NCI-H526 (cell line): ENCODE measurements at regions not wholly inside any gene's neighbourhood (a gene's known extent, or its start where the extent isn't known, plus 50 kb on each side); places are given as distances from the start of the nearest gene placed in this dataset.

Experiments used
- DNase-seq, 2 experiments: peaks; one replicate each; lab custom pipeline; 2025; lab: John Stamatoyannopoulos, UW

GRCh38 chr1:67614511-67614934 lies 70.5 kb upstream of the GADD45A start:
- no peak for DNase-seq

- DNase-seq, result no peak
Measured at GRCh38 chr1:67615886-67616285, 69.1 kb upstream of the GADD45A start.

- DNase-seq, result no peak
Measured at GRCh38 chr1:67616394-67616985, 68.5 kb upstream of the GADD45A start.

GRCh38 chr1:67618285-67619018 lies 66.5 kb upstream of the GADD45A start:
- DNase-seq, result no peak

- DNase-seq, result no peak
Measured at GRCh38 chr1:67619080-67619479, 65.9 kb upstream of the GADD45A start.

- DNase-seq, result no peak
Measured at GRCh38 chr1:67623906-67624305, 61.1 kb upstream of the GADD45A start.

- DNase-seq, result no peak
Measured at GRCh38 chr1:67624680-67625079, 60.3 kb upstream of the GADD45A start.

- DNase-seq, result no peak
Measured at GRCh38 chr1:67626090-67626860, 58.7 kb upstream of the GADD45A start.

GRCh38 chr1:67626861-67627235 lies 58.2 kb upstream of the GADD45A start:
- no peak for DNase-seq

GRCh38 chr1:67627336-67627735 lies 57.7 kb upstream of the GADD45A start:
- DNase-seq, result no peak

- DNase-seq, result no peak
Measured at GRCh38 chr1:67627906-67628305, 57.1 kb upstream of the GADD45A start.

- DNase-seq, result no peak
Measured at GRCh38 chr1:67629370-67630075, 55.5 kb upstream of the GADD45A start.

GRCh38 chr1:67630438-67631045 lies 54.5 kb upstream of the GADD45A start:
- DNase-seq, result peak in 1 of 2 experiments; percentile 9

- peak; percentile 45 to 56 for DNase-seq
Measured at GRCh38 chr1:67632356-67632755, 52.6 kb upstream of the GADD45A start.

- DNase-seq, result peak; percentile 26 to 64
Measured at GRCh38 chr1:67632811-67633655, 52.0 kb upstream of the GADD45A start.

GRCh38 chr1:67634396-67634935 lies 50.5 kb upstream of the GADD45A start:
- DNase-seq, result no peak

- no peak for DNase-seq
Measured at GRCh38 chr1:67635055-67635809, 49.8 kb upstream of the GADD45A start.
